ENCODE measurements at regions not wholly inside any gene's neighbourhood (a gene's known extent, or its start where the extent isn't known, plus 50 kb on each side); places are given as distances from the start of the nearest gene placed in this dataset.

- no peak for TF ChIP-seq HDAC2 (IDR thresholded peaks at IDR 0.05)
- TF ChIP-seq CTCF (IDR thresholded peaks at IDR 0.05 in 2 of 3, conservative IDR thresholded peaks at IDR 0.05 in 1 of 3; ENCODE audit: control insufficient read depth in 2 of 3, extremely low read depth in 1 of 3, insufficient read depth in 1 of 3, low read depth in 3 of 3, low read length in 3 of 3): no peak
- TF ChIP-seq NBN (IDR thresholded peaks at IDR 0.05): no peak
- no peak for TF ChIP-seq CREM (IDR thresholded peaks at IDR 0.05; ENCODE audit: low read depth)
- TF ChIP-seq RAD21 (IDR thresholded peaks at IDR 0.05; ENCODE audit: insufficient read depth, low read depth, low read length): no peak
- no peak for TF ChIP-seq BMI1 (IDR thresholded peaks at IDR 0.05; ENCODE audit: borderline replicate concordance)
- no peak for TF ChIP-seq IRF3 (IDR thresholded peaks at IDR 0.05)
Measured at GRCh38 chrX:10828036-10828435, 207.7 kb upstream of the MID1 start.
